Upper lobe of right lung (tissue), 1 donor: ENCODE measurements at regions not wholly inside any gene's neighbourhood (a gene's known extent, or its start where the extent isn't known, plus 50 kb on each side); places are given as distances from the start of the nearest gene placed in this dataset.

Experiments used
- ATAC-seq: fragments of 200-7000 bp; cut with Tn5 transposase; one replicate; pipeline ENCODE4 v1.9.1; 2020; ENCODE audit warnings: mild to moderate bottlenecking, moderate library complexity
- DNase-seq: peaks from one replicate; pipeline ENCODE4 v3.0.0-alpha.2; 2020
- H3K27ac ChIP-seq: fragments of 200-600 bp; one replicate; pipeline ENCODE4 v1.8.0; 2022
- H3K27me3 ChIP-seq: fragments of 200-600 bp; one replicate; pipeline ENCODE4 v1.8.0; 2022; ENCODE audit warnings: mild to moderate bottlenecking
- H3K36me3 ChIP-seq: fragments of 200-600 bp; one replicate; pipeline ENCODE4 v1.8.0; 2022
- H3K4me1 ChIP-seq: fragments of 200-600 bp; one replicate; pipeline ENCODE4 v1.8.0; 2022
- H3K4me3 ChIP-seq: fragments of 200-600 bp; one replicate; pipeline ENCODE4 v1.8.0; 2022; ENCODE audit warnings: mild to moderate bottlenecking
- H3K9me3 ChIP-seq: fragments of 200-600 bp; one replicate; pipeline ENCODE4 v1.8.0; 2022
- intact Hi-C: fragments of 100-400 bp; cut with DNase I; formaldehyde crosslinking; loops from one replicate; pipeline ENCODE4 v1.11.0; 2022
- TF ChIP-seq, protein P1 (sequence below): fragments of 200-600 bp; IDR thresholded peaks from one replicate; pipeline ENCODE4 v1.8.0; 2022; ENCODE audit warnings: antibody characterized with exemption
- donor health status: DM: no; HTN: yes; CAD: no; lungs with severe emphysema.

- Histone ChIP-seq H3K9me3 (no peaks in the 10 kb centered on the region), H3K36me3 (no peaks in the 10 kb centered on the region), H3K27me3 (no peaks in the 10 kb centered on the region)
Observed at GRCh38 chr15:93496888-93497287, 407.9 kb upstream of the RGMA start.

DNA sequence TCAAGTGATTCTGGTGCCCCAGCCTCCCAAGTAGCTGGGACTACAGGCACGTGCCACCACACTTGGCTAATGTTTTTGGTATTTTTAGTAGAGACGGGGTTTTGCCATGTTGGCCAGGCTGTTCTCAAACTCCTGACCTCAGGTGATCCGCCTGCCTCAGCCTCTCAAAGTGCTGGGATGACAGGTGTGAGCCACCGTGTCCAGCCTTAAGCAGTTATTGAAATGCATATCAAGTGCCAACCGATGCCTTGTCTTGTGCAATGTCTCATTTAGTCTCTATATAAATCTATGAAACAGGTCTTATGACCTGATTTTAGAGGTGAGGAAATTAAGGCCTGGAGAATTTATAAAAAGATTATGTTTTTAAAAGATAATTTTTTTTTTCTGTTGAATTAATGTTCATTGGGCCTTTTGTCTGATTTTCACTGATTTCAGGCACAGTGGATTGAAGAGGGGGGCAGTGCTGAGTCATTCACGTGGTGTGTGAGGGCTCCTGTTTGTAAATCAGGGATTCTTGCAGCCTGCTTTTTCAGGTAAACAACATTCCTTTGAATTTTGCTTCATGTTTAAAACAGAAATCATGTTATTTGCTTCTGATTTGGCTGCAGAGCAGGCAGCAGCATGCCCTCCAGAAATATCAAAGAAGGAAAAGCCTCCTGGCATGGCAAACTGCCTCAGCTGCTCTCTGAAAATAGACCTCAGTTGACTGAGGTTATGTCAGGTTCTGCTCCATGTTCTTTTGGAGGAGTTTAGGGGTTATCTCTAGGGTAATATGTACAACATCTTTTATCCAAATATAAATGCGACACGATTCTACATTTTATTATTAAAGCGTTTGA lies 407.0 kb upstream of the RGMA start:
- DNase-seq, result no peak
- Histone ChIP-seq H3K4me3 (no peak overlapping the region), H3K9me3 (no peaks in the 10 kb centered on the region), H3K4me1 (no peaks in the 10 kb centered on the region), H3K27me3 (no peaks in the 10 kb centered on the region), H3K27ac (no peak overlapping the region), H3K36me3 (no peaks in the 10 kb centered on the region)
- intact Hi-C loops, result no loop called here
- TF ChIP-seq, protein P1, sequence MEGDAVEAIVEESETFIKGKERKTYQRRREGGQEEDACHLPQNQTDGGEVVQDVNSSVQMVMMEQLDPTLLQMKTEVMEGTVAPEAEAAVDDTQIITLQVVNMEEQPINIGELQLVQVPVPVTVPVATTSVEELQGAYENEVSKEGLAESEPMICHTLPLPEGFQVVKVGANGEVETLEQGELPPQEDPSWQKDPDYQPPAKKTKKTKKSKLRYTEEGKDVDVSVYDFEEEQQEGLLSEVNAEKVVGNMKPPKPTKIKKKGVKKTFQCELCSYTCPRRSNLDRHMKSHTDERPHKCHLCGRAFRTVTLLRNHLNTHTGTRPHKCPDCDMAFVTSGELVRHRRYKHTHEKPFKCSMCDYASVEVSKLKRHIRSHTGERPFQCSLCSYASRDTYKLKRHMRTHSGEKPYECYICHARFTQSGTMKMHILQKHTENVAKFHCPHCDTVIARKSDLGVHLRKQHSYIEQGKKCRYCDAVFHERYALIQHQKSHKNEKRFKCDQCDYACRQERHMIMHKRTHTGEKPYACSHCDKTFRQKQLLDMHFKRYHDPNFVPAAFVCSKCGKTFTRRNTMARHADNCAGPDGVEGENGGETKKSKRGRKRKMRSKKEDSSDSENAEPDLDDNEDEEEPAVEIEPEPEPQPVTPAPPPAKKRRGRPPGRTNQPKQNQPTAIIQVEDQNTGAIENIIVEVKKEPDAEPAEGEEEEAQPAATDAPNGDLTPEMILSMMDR, result no peak
- no peak for ATAC-seq

More at GRCh38 chr15:93496888-93497287, 407.9 kb upstream of the RGMA start:
- intact Hi-C loops, result no loop called here
- Histone ChIP-seq H3K4me3 (no peak overlapping the region), H3K27ac (no peak overlapping the region), H3K4me1 (no peaks in the 10 kb centered on the region)
- no peak for DNase-seq
- TF ChIP-seq, protein P1, result no peak
- ATAC-seq, result no peak

- Histone ChIP-seq H3K27me3 (no peaks in the 10 kb centered on the region), H3K4me1 (no peaks in the 10 kb centered on the region), H3K27ac (no peak overlapping the region), H3K36me3 (no peaks in the 10 kb centered on the region), H3K9me3 (no peaks in the 10 kb centered on the region), H3K4me3 (no peak overlapping the region)
- TF ChIP-seq, protein P1, result no peak
- DNase-seq (no peak), ATAC-seq (no peak)
- intact Hi-C loops, result no loop called here
Observed at GRCh38 chr15:93493172-93493571, 404.2 kb upstream of the RGMA start.

DNA sequence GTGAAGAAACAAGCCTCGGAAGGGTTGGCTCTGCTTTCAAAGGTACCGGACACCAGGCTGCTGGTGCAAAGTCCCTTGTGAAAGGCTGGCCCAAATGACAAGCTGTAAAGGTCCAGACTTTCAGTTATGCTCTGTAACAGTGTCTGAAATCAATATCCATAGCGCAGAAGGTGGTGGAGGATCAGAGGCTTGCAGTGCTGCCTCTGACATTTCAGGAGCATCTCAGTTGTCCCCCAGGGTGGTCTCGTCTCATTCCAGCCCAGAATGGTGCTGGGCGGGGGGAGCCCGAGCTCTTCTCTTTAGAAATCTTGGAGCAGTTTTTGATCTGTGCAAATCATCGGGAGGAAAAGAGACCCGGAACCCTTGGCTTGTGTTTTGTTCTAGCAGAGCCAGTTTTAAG lies 402.3 kb upstream of the RGMA start:
- no peaks in the 10 kb centered on the region for H3K4me1 ChIP-seq
- H3K9me3 ChIP-seq, result no peaks in the 10 kb centered on the region
- no peak overlapping the region for H3K27ac ChIP-seq
- no peak overlapping the region for H3K4me3 ChIP-seq
- H3K36me3 ChIP-seq, result no peaks in the 10 kb centered on the region
- DNase-seq (no peak), ATAC-seq (no peak)
- intact Hi-C loops, result no loop called here
- TF ChIP-seq, protein P1, result no peak
- no peaks in the 10 kb centered on the region for H3K27me3 ChIP-seq

GRCh38 chr15:93488296-93488713 lies 399.3 kb upstream of the RGMA start:
- Histone ChIP-seq H3K4me1 (no peaks in the 10 kb centered on the region), H3K27ac (no peak overlapping the region), H3K9me3 (no peaks in the 10 kb centered on the region), H3K27me3 (no peaks in the 10 kb centered on the region), H3K4me3 (no peak overlapping the region), H3K36me3 (no peaks in the 10 kb centered on the region)
- intact Hi-C loops, result no loop called here
- ATAC-seq (no peak), DNase-seq (no peak)
- TF ChIP-seq, protein P1, result no peak
